ENCODE measurements at regions not wholly inside any gene's neighbourhood (a gene's known extent, or its start where the extent isn't known, plus 50 kb on each side); places are given as distances from the start of the nearest gene placed in this dataset.

- Histone ChIP-seq H2BK120ac (replicated peaks; ENCODE audit: low read depth, low read length) (no peak overlapping the region), H3K9ac (replicated peaks in 1 of 4; ENCODE audit: extremely low read depth in 1 of 4, low read depth in 3 of 4, low read length in 3 of 4) (no peak overlapping the region), H3K23ac (ENCODE audit: insufficient read length) (no peak overlapping the region), H4K20me1 (replicated peaks in 1 of 2; ENCODE audit: control insufficient read depth in 1 of 2, insufficient read depth in 2 of 2, low read length in 2 of 2) (no peaks in the 10 kb centered on the region), H2AK5ac (ENCODE audit: low read depth, low read length) (no peak overlapping the region), H3K4me1 (replicated peaks in 1 of 4; ENCODE audit: control insufficient read depth in 3 of 4, insufficient read depth in 4 of 4, low read length in 3 of 4) (no peaks in the 10 kb centered on the region), H3K79me2 (ENCODE audit: control insufficient read depth in 1 of 2, insufficient read depth in 2 of 2, low read length in 2 of 2) (no peaks in the 10 kb centered on the region), H3K23me2 (ENCODE audit: low read depth, low read length) (no peaks in the 10 kb centered on the region; the same call in 1 of the 2 replicates), H4K8ac (ENCODE audit: extremely low read depth, insufficient read depth, low read length) (no peak overlapping the region), H3K79me1 (ENCODE audit: low read depth, low read length) (no peaks in the 10 kb centered on the region), H3K9me3 (ENCODE audit: insufficient read depth in 2 of 2, low read depth in 1 of 2, low read length in 1 of 2) (peaks cover 5 to 17% of the 10 kb centered on the region in 2 experiments; a peak in 2 of 4 replicates), H3K4ac (replicated peaks; ENCODE audit: insufficient read length, low read depth, low read length) (no peak overlapping the region), H4K5ac (ENCODE audit: insufficient read length, low read depth, low read length) (no peak overlapping the region), H3K27me3 (replicated peaks in 1 of 4; ENCODE audit: control insufficient read depth in 3 of 4, extremely low read depth in 1 of 4, insufficient read depth in 3 of 4, low read length in 3 of 4) (no peaks in the 10 kb centered on the region), H2BK5ac (ENCODE audit: low read depth, low read length) (no peak overlapping the region), H3K14ac (ENCODE audit: insufficient read length) (no peak overlapping the region), H2AFZ (ENCODE audit: low read length) (no peak overlapping the region), H3K36me3 (ENCODE audit: control insufficient read depth in 2 of 4, insufficient read depth in 4 of 4, low read length in 3 of 4) (no peaks in the 10 kb centered on the region; a peak in 1 of 8 replicates), H3K27ac (ENCODE audit: low read depth, low read length) (no peak overlapping the region), H3K4me3 (ENCODE audit: extremely low read depth in 1 of 4, insufficient read depth in 2 of 4, low read depth in 3 of 4, low read length in 4 of 4) (no peak overlapping the region), H2BK20ac (ENCODE audit: low read length) (no peak overlapping the region), H4K91ac (replicated peaks; ENCODE audit: insufficient read length, low read length) (no peak overlapping the region), H2BK15ac (ENCODE audit: low read length) (no peak overlapping the region), H3K56ac (replicated peaks; ENCODE audit: insufficient read length, low read depth, low read length) (no peak overlapping the region), H3K4me2 (ENCODE audit: insufficient read depth in 1 of 2, low read depth in 2 of 2, low read length in 2 of 2) (no peak overlapping the region), H2BK12ac (ENCODE audit: low read depth, low read length) (no peak overlapping the region), H3K18ac (ENCODE audit: extremely low read depth, low read length) (no peak overlapping the region)
- ChIA-PET POLR2A (ENCODE audit: partially characterized antibody) (no interaction called here), CTCF (ENCODE audit: partially characterized antibody) (interaction anchor here (1.0 kb wide), 1 partner anchor 10 kb away, joined by 3 read pairs; no protein-coding TSS in a partner anchor)
- DNase-seq (ENCODE audit: low read depth in 1 of 2, low spot score in 2 of 2) (no peak), FAIRE-seq (no peak)
- 87% methylated on average over 4 of the region's 5 CpGs; no CpG with 5 or more reads in 1 of the 2 experiments for WGBS, 2 experiments (ENCODE audit: extremely low coverage in 1 of 2, insufficient coverage in 1 of 2, insufficient read length in 1 of 2, insufficient replicate concordance in 2 of 2, low coverage in 1 of 2, low lambda C conversion rate in 2 of 2, missing lambda C conversion rate in 1 of 2)
- TF ChIP-seq TEAD4 (IDR thresholded peaks at IDR 0.05; ENCODE audit: low read depth, low read length) (no peak), EZH2 (IDR thresholded peaks at IDR 0.05; ENCODE audit: low read depth, low read length, severe bottlenecking) (no peak), EGR1 (IDR thresholded peaks at IDR 0.05; ENCODE audit: borderline replicate concordance, low read depth, low read length) (no peak), RAD21 (IDR thresholded peaks at IDR 0.05 in 1 of 2, conservative IDR thresholded peaks at IDR 0.05 in 1 of 2; ENCODE audit: low read depth in 2 of 2, low read length in 2 of 2) (no peak), RXRA (IDR thresholded peaks at IDR 0.05; ENCODE audit: insufficient read depth, low read depth, low read length) (no peak), ATF3 (IDR thresholded peaks at IDR 0.05; ENCODE audit: insufficient read depth, low read depth, low read length) (no peak), SIN3A (conservative IDR thresholded peaks at IDR 0.05 in 1 of 2, IDR thresholded peaks at IDR 0.05 in 1 of 2; ENCODE audit: low read depth in 1 of 2, low read length in 2 of 2) (no peak), SP4 (IDR thresholded peaks at IDR 0.05; ENCODE audit: low read length) (no peak), POLR2A (IDR thresholded peaks at IDR 0.05; ENCODE audit: control extremely low read depth in 1 of 2, low read depth in 2 of 2, low read length in 2 of 2) (no peak), RBBP5 (IDR thresholded peaks at IDR 0.05; ENCODE audit: borderline replicate concordance, low read depth, low read length) (no peak), FOSL1 (IDR thresholded peaks at IDR 0.05; ENCODE audit: insufficient read depth, low read depth, low read length) (no peak)
- TF ChIP-seq, protein P1, sequence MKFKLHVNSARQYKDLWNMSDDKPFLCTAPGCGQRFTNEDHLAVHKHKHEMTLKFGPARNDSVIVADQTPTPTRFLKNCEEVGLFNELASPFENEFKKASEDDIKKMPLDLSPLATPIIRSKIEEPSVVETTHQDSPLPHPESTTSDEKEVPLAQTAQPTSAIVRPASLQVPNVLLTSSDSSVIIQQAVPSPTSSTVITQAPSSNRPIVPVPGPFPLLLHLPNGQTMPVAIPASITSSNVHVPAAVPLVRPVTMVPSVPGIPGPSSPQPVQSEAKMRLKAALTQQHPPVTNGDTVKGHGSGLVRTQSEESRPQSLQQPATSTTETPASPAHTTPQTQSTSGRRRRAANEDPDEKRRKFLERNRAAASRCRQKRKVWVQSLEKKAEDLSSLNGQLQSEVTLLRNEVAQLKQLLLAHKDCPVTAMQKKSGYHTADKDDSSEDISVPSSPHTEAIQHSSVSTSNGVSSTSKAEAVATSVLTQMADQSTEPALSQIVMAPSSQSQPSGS (IDR thresholded peaks at IDR 0.05; ENCODE audit: low read length): no peak
Measured at GRCh38 chr19:29442910-29443309, 82.9 kb upstream of the VSTM2B start.
